Fibroblast of the aortic adventitia (primary cell): ENCODE measurements at regions not wholly inside any gene's neighbourhood (a gene's known extent, or its start where the extent isn't known, plus 50 kb on each side); places are given as distances from the start of the nearest gene placed in this dataset.

Experiments used
- DNase-seq: peaks from one replicate; pipeline ENCODE4 v3.0.0-alpha.2; 2010; ENCODE audit warnings: low read depth
- H3K4me3 ChIP-seq: 2 replicates; pipeline ENCODE4 v1.5.1; 2011; ENCODE audit warnings: low read depth, mild to moderate bottlenecking, control low read depth, low read length, moderate library complexity
- CTCF ChIP-seq: IDR thresholded peaks from 2 replicates; pipeline ENCODE4 v1.5.1; 2011; ENCODE audit warnings: mild to moderate bottlenecking, low read length, control low read depth, inconsistent platforms; ENCODE audit not compliant: insufficient read depth

- TF ChIP-seq CTCF, result no peak
- no peak overlapping the region for H3K4me3 ChIP-seq
- DNase-seq, result no peak
Measured at GRCh38 chr2:52904355-52904891, 863.2 kb upstream of the CHAC2 start.

- no peak overlapping the region for H3K4me3 ChIP-seq
- no peak for DNase-seq
Measured at GRCh38 chr2:52897511-52898044, 870.0 kb upstream of the CHAC2 start.

GRCh38 chr2:52895726-52896340 lies 871.8 kb upstream of the CHAC2 start:
- no peak for TF ChIP-seq CTCF
- no peak overlapping the region for H3K4me3 ChIP-seq
- DNase-seq, result no peak

More at GRCh38 chr2:52897511-52898044, 870.0 kb upstream of the CHAC2 start:
- no peak for TF ChIP-seq CTCF

- TF ChIP-seq CTCF, result no peak
- no peak overlapping the region for H3K4me3 ChIP-seq
- no peak for DNase-seq
Measured at GRCh38 chr2:52886556-52886955, 881.0 kb upstream of the CHAC2 start.

- H3K4me3 ChIP-seq, result no peak overlapping the region
- TF ChIP-seq CTCF, result no peak
- DNase-seq, result no peak
Measured at GRCh38 chr2:52884761-52885352, 882.7 kb upstream of the CHAC2 start.

GRCh38 chr2:52882974-52883373 lies 884.6 kb upstream of the CHAC2 start:
- H3K4me3 ChIP-seq, result no peak overlapping the region
- DNase-seq, result no peak
- TF ChIP-seq CTCF, result no peak
